GM21576 (cell line): ENCODE measurements at regions not wholly inside any gene's neighbourhood (a gene's known extent, or its start where the extent isn't known, plus 50 kb on each side); places are given as distances from the start of the nearest gene placed in this dataset.
A peak's percentile ranks its signal among the peaks of the same experiment; 100 is the strongest.

Source experiments
- ATAC-seq: cut with Tn5 transposase; IDR thresholded peaks from one replicate; pipeline ENCODE4 v1.9.1; 2021; ENCODE audit warnings: mild to moderate bottlenecking, moderate library complexity; ENCODE audit not compliant: unreplicated experiment

GRCh38 chr2:8089596-8089995 is 592.3 kb upstream of the ID2 start:
- ATAC-seq: no peak

- peak; percentile 64 for ATAC-seq
Observed at GRCh38 chr2:8090748-8091700, 590.8 kb upstream of the ID2 start.

GRCh38 chr2:8094526-8094925 is 587.3 kb upstream of the ID2 start:
- ATAC-seq: no peak

GRCh38 chr2:8095978-8096377 is 585.9 kb upstream of the ID2 start:
- no peak for ATAC-seq

- ATAC-seq: no peak
Observed at GRCh38 chr2:8096484-8096883, 585.4 kb upstream of the ID2 start.

GRCh38 chr2:8098476-8099266 is 583.2 kb upstream of the ID2 start:
- no peak for ATAC-seq

GRCh38 chr2:8099267-8099582 is 582.6 kb upstream of the ID2 start:
- no peak for ATAC-seq

GRCh38 chr2:8101614-8102277 is 580.1 kb upstream of the ID2 start:
- no peak for ATAC-seq

GRCh38 chr2:8102470-8102869 is 579.4 kb upstream of the ID2 start:
- ATAC-seq: no peak

GRCh38 chr2:8103085-8103708 is 578.7 kb upstream of the ID2 start:
- no peak for ATAC-seq

GRCh38 chr2:8107150-8107549 is 574.7 kb upstream of the ID2 start:
- no peak for ATAC-seq

- ATAC-seq: no peak
Observed at GRCh38 chr2:8107621-8108378, 574.1 kb upstream of the ID2 start.

GRCh38 chr2:8110716-8111115 is 571.1 kb upstream of the ID2 start:
- no peak for ATAC-seq

- ATAC-seq: no peak
Observed at GRCh38 chr2:8111193-8111592, 570.7 kb upstream of the ID2 start.

GRCh38 chr2:8115456-8115855 is 566.4 kb upstream of the ID2 start:
- no peak for ATAC-seq

GRCh38 chr2:8115966-8116365 is 565.9 kb upstream of the ID2 start:
- no peak for ATAC-seq

GRCh38 chr2:8116661-8117060 is 565.2 kb upstream of the ID2 start:
- peak; percentile 99 for ATAC-seq

- no peak for ATAC-seq
Observed at GRCh38 chr2:8118940-8119781, 562.7 kb upstream of the ID2 start.

GRCh38 chr2:8119782-8120505 is 561.9 kb upstream of the ID2 start:
- no peak for ATAC-seq
